Kidney (tissue), 13 donors: ENCODE measurements at regions not wholly inside any gene's neighbourhood (a gene's known extent, or its start where the extent isn't known, plus 50 kb on each side); places are given as distances from the start of the nearest gene placed in this dataset.

ENCODE experiments used
- DNase-seq, 5 donors: peaks; one replicate each; pipeline ENCODE4 v3.0.0-alpha.2; 2013 to 2020
- FAIRE-seq: peaks from 2 replicates; lab custom pipeline; 2012; peaks lifted over from hg19 to GRCh38; lab: Jason Lieb, UNC
- H3K27ac ChIP-seq, 2 donors: one replicate each; pipeline ENCODE4 v1.7.0; 2013; ENCODE audit warnings: low read depth in 2 of 2, low read length in 2 of 2, inconsistent platforms in 1 of 2
- H3K27me3 ChIP-seq: one replicate; pipeline ENCODE4 v1.7.1; 2013; ENCODE audit warnings: low read length, inconsistent platforms; ENCODE audit not compliant: control insufficient read depth, insufficient read depth
- H3K36me3 ChIP-seq, 3 donors: one replicate each; pipeline versions ENCODE4 v1.7.0 to v1.7.1; 2013; ENCODE audit warnings: low read length in 3 of 3, control low read depth in 1 of 3, inconsistent platforms in 1 of 3; ENCODE audit not compliant: insufficient read depth in 3 of 3, control insufficient read depth in 2 of 3
- H3K4me1 ChIP-seq, 3 donors: one replicate each; pipeline versions ENCODE4 v1.7.0 to v1.7.1; 2013; ENCODE audit warnings: low read length in 3 of 3, inconsistent platforms in 1 of 3, low read depth in 1 of 3; ENCODE audit not compliant: control insufficient read depth in 2 of 3, insufficient read depth in 2 of 3
- H3K4me3 ChIP-seq, 3 donors: one replicate each; pipeline versions ENCODE4 v1.7.0 to v1.8.1; 2013; ENCODE audit warnings: low read length in 3 of 3, control low read depth in 1 of 3, inconsistent platforms in 1 of 3
- H3K9ac ChIP-seq, 3 donors: one replicate each; pipeline versions ENCODE4 v1.7.0 to v1.7.1; 2013; ENCODE audit warnings: low read length in 3 of 3, control low read depth in 1 of 3, inconsistent platforms in 1 of 3
- H3K9me3 ChIP-seq, 3 donors: one replicate each; pipeline versions ENCODE4 v1.7.0 to v1.7.1; 2013; ENCODE audit warnings: low read length in 3 of 3, control low read depth in 1 of 3, inconsistent platforms in 1 of 3; ENCODE audit not compliant: control insufficient read depth in 2 of 3, insufficient read depth in 1 of 3
- CTCF ChIP-seq: IDR thresholded peaks from 3 replicates; pipeline ENCODE4 v1.5.1; 2012; ENCODE audit warnings: mild to moderate bottlenecking, moderate library complexity, borderline replicate concordance; ENCODE audit not compliant: insufficient read depth; ENCODE audit errors: extremely low read depth
- intact Hi-C: fragments of 100-400 bp; cut with DNase I; formaldehyde crosslinking; loops from one replicate; pipeline ENCODE4 v1.11.1; 2022
- donor health status: control.
- donor health status: control.
- donor health status: control.
- donor health status: control.
- donor health status: control.
- donor health status: DM: yes; HTN: yes; CAD: no.
- donor health status: Normal renal cell carcinoma (clear cell type).

DNA sequence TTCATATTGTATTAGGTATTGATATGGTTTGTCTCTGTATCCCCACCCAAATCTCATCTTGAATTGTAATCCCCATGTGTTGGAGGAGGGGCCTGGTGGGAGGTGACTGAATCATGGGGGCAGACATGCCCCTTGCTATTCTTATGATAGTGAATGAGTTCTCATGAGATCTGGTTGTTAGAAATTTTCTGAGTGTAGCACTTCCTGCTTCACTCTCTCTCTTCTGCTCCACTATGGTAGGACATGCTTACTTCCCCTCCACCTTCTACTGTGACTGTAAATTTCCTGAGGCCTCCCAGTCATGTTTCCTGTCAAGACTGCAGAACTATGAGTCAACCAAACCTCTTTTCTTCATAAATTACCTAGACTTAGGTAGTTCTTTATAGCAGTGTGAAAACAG is 187.4 kb upstream of the SLC24A2 start:
- no peaks in the 10 kb centered on the region for H3K36me3 ChIP-seq
- intact Hi-C loops: no loop called here
- no peaks in the 10 kb centered on the region for H3K9me3 ChIP-seq
- H3K27me3 ChIP-seq: no peaks in the 10 kb centered on the region
- no peak for TF ChIP-seq CTCF
- no peaks in the 10 kb centered on the region for H3K4me1 ChIP-seq
- no peak overlapping the region for H3K9ac ChIP-seq
- no peak overlapping the region for H3K4me3 ChIP-seq
- FAIRE-seq (no peak), DNase-seq (no peak)
- no peak overlapping the region for H3K27ac ChIP-seq

DNA sequence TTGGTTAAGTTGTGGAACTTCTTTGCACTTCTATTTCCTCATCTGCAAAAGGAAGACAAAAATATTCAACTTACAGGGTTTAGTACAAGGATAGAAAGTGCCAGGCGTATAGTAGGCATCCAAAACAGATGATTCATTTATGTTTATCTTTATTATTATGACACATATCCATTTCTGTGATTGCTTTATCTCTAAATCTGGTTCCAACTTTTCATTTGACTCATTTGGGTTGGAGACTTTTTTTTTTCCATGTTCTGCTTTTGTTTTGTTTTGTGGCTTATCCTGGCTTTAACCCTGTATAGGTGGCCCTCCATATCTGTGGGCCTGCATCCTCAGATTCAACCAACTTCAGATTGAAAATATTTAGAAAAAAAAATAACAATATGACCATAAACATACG is 186.7 kb upstream of the SLC24A2 start:
- FAIRE-seq: no peak
- TF ChIP-seq CTCF: no peak
- Histone ChIP-seq H3K9ac (no peak overlapping the region), H3K4me1 (no peaks in the 10 kb centered on the region), H3K9me3 (no peaks in the 10 kb centered on the region), H3K4me3 (no peak overlapping the region), H3K27me3 (no peaks in the 10 kb centered on the region), H3K27ac (no peak overlapping the region), H3K36me3 (no peaks in the 10 kb centered on the region)
- intact Hi-C loops: no loop called here
- no peak for DNase-seq

GRCh38 chr9:19969721-19970120 is 180.9 kb upstream of the SLC24A2 start:
- Histone ChIP-seq H3K4me3 (no peak overlapping the region), H3K9me3 (no peaks in the 10 kb centered on the region), H3K4me1 (no peaks in the 10 kb centered on the region), H3K27me3 (no peaks in the 10 kb centered on the region), H3K36me3 (no peaks in the 10 kb centered on the region), H3K27ac (no peak overlapping the region), H3K9ac (no peak overlapping the region)
- no peak for FAIRE-seq
- no peak for DNase-seq
- intact Hi-C loops: no loop called here
- no peak for TF ChIP-seq CTCF

DNA sequence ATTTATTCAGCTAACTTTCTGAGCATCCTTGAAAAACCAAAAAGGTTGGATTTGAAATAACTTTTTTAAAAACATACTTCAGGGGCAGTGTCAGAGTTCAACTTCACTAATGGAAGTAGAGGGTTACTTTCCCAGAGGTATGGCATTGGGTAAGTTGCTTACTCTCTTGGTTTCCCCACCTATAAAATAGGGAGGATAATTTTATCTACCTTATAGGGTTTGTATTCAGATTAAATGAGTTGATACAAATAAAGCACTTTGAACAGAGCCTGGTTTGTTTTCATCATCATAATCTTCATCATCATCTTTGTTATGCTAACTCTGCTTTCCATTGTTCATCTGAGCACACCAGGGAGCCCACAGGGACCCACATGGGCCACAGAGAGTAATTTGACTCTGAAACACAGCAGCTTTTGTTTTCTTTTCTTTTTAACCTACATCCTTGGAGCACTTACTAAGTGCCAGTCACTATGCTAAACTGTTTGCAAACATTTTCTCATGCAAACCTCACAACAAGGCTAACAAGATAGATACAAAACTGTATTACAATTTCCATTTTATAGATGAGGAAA is 179.1 kb upstream of the SLC24A2 start:
- Histone ChIP-seq H3K9ac (no peak overlapping the region), H3K36me3 (no peaks in the 10 kb centered on the region), H3K9me3 (no peaks in the 10 kb centered on the region), H3K4me3 (no peak overlapping the region), H3K4me1 (no peaks in the 10 kb centered on the region), H3K27ac (no peak overlapping the region), H3K27me3 (no peaks in the 10 kb centered on the region)
- FAIRE-seq (no peak), DNase-seq (no peak)
- no peak for TF ChIP-seq CTCF
- intact Hi-C loops: no loop called here
